Kidney epithelial cell (primary cell): ENCODE measurements at regions not wholly inside any gene's neighbourhood (a gene's known extent, or its start where the extent isn't known, plus 50 kb on each side); places are given as distances from the start of the nearest gene placed in this dataset.

Source experiments
- DNase-seq: peaks from one replicate; pipeline ENCODE4 v3.0.0-alpha.2; 2010; ENCODE audit warnings: low read depth
- H3K27me3 ChIP-seq: 2 replicates; pipeline ENCODE4 v1.6.0; 2011; ENCODE audit warnings: low read length; ENCODE audit not compliant: control insufficient read depth, insufficient read depth
- H3K36me3 ChIP-seq: 2 replicates; pipeline ENCODE4 v1.5.1; 2011; ENCODE audit warnings: low read length; ENCODE audit not compliant: control insufficient read depth, insufficient read depth
- H3K4me3 ChIP-seq: 2 replicates; pipeline ENCODE4 v1.5.1; 2011; ENCODE audit warnings: low read depth, mild to moderate bottlenecking, control low read depth, low read length
- CTCF ChIP-seq: IDR thresholded peaks from 2 replicates; pipeline ENCODE4 v1.5.1; 2011; ENCODE audit warnings: mild to moderate bottlenecking, moderate library complexity, low read length, control low read depth, inconsistent platforms; ENCODE audit not compliant: insufficient read depth, poor library complexity, severe bottlenecking

- no peak for TF ChIP-seq CTCF
- H3K27me3 ChIP-seq: no peaks in the 10 kb centered on the region
- DNase-seq: no peak
- H3K36me3 ChIP-seq: no peaks in the 10 kb centered on the region
- no peak overlapping the region for H3K4me3 ChIP-seq
Observed at GRCh38 chr3:17802950-17803349, 60.5 kb upstream of the TBC1D5 start.

- no peaks in the 10 kb centered on the region for H3K27me3 ChIP-seq
- no peak overlapping the region for H3K4me3 ChIP-seq
- no peak for TF ChIP-seq CTCF
- DNase-seq: no peak
- no peaks in the 10 kb centered on the region for H3K36me3 ChIP-seq
Observed at GRCh38 chr3:17801131-17801530, 58.7 kb upstream of the TBC1D5 start.

GRCh38 chr3:17800232-17800631 is 57.8 kb upstream of the TBC1D5 start:
- Histone ChIP-seq H3K36me3 (no peaks in the 10 kb centered on the region), H3K27me3 (no peaks in the 10 kb centered on the region), H3K4me3 (no peak overlapping the region)
- no peak for DNase-seq
- no peak for TF ChIP-seq CTCF

GRCh38 chr3:17799312-17799711 is 56.9 kb upstream of the TBC1D5 start:
- H3K4me3 ChIP-seq: no peak overlapping the region
- no peaks in the 10 kb centered on the region for H3K36me3 ChIP-seq
- no peak for DNase-seq
- no peak for TF ChIP-seq CTCF
- H3K27me3 ChIP-seq: no peaks in the 10 kb centered on the region

GRCh38 chr3:17798000-17798399 is 55.6 kb upstream of the TBC1D5 start:
- H3K4me3 ChIP-seq: no peak overlapping the region
- H3K36me3 ChIP-seq: no peaks in the 10 kb centered on the region
- no peak for DNase-seq
- TF ChIP-seq CTCF: no peak
- no peaks in the 10 kb centered on the region for H3K27me3 ChIP-seq

GRCh38 chr3:17795711-17796110 is 53.3 kb upstream of the TBC1D5 start:
- Histone ChIP-seq H3K36me3 (no peaks in the 10 kb centered on the region), H3K4me3 (no peak overlapping the region), H3K27me3 (no peaks in the 10 kb centered on the region)
- TF ChIP-seq CTCF: no peak
- no peak for DNase-seq
